HEK293 (cell line): ENCODE measurements at regions not wholly inside any gene's neighbourhood (a gene's known extent, or its start where the extent isn't known, plus 50 kb on each side); places are given as distances from the start of the nearest gene placed in this dataset.

Experiments
- ZFP41 ChIP-seq: fragments of 450-650 bp; formaldehyde crosslinking; IDR thresholded peaks from 2 replicates; pipeline ENCODE4 v1.5.1; 2016; ENCODE audit warnings: missing biosample characterization, missing genetic modification characterization, borderline replicate concordance
- ZNF121 ChIP-seq: fragments of 450-650 bp; formaldehyde crosslinking; IDR thresholded peaks from 2 replicates; pipeline ENCODE4 v1.5.1; 2016; ENCODE audit warnings: missing biosample characterization, missing genetic modification characterization
- ZNF174 ChIP-seq: fragments of 450-650 bp; formaldehyde crosslinking; IDR thresholded peaks from 2 replicates; pipeline ENCODE4 v1.5.0; 2017; ENCODE audit warnings: missing biosample characterization, mild to moderate bottlenecking, missing genetic modification characterization
- ZNF510 ChIP-seq: fragments of 450-650 bp; formaldehyde crosslinking; IDR thresholded peaks from 2 replicates; pipeline ENCODE4 v1.5.1; 2018; ENCODE audit warnings: mild to moderate bottlenecking, missing genetic modification characterization, missing biosample characterization; ENCODE audit not compliant: insufficient replicate concordance
- ZNF558 ChIP-seq: fragments of 450-650 bp; formaldehyde crosslinking; IDR thresholded peaks from 2 replicates; pipeline ENCODE4 v1.5.1; 2016; ENCODE audit warnings: missing biosample characterization, missing genetic modification characterization
- ZNF837 ChIP-seq: fragments of 450-650 bp; formaldehyde crosslinking; IDR thresholded peaks from 2 replicates; pipeline ENCODE4 v1.5.1; 2016; ENCODE audit warnings: missing biosample characterization, missing genetic modification characterization
- TF ChIP-seq, protein P1 (sequence below): IDR thresholded peaks from 2 replicates; pipeline ENCODE4 v1.6.1; 2011; ENCODE audit warnings: mild to moderate bottlenecking, low read depth, low read length, borderline replicate concordance
- TF ChIP-seq, protein P2 (sequence below): fragments of 450-650 bp; formaldehyde crosslinking; IDR thresholded peaks from 2 replicates; pipeline ENCODE4 v1.5.1; 2016; ENCODE audit warnings: missing biosample characterization, missing genetic modification characterization
- TF ChIP-seq, protein P3 (sequence below): fragments of 450-650 bp; formaldehyde crosslinking; IDR thresholded peaks from 2 replicates; pipeline ENCODE4 v1.5.1; 2016; ENCODE audit warnings: missing biosample characterization, missing genetic modification characterization
- TF ChIP-seq, protein P4 (sequence below): fragments of 450-650 bp; formaldehyde crosslinking; IDR thresholded peaks from 2 replicates; pipeline ENCODE4 v1.5.1; 2017; ENCODE audit warnings: missing biosample characterization, missing genetic modification characterization
- TF ChIP-seq, protein P5 (sequence below): fragments of 450-650 bp; IDR thresholded peaks from 2 replicates; pipeline ENCODE4 v1.5.1; 2018; ENCODE audit warnings: missing biosample characterization, missing genetic modification characterization

DNA sequence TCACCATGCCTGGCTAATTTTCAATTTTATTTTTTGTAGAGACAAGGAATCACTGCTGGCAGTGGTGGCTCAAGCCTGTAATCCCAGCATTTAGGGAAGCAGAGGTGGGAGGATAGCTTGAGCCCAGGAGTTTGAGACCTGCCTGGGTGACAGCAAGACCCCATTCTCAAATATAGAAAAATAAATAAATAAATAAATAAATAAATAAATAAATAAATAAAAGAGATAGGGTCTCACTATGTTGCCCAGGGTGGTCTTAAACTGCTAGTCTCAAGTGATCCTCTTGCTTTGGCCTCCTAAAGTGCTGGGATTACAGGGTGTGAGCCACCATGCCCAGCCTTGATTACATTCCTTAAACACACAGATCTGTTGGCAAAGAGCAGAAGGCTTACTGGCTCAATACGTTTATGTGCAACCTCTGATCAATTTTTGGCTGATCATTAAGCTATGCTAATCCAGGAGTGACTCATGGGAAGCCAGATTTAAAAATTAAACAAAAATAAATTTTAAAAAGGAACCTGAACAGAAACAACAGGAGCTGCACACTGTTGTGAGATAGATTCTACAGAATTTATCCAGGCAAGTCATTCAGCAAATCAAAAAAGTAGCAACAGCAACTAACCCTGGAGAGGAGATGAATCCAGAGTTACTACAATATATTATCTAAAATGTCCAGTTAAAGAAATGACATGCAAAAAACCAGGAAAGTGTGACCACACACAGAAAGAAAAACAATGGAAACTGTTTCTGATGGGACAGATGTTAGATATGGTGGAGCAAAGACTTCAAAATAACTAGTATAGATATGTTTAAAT lies 79.4 kb downstream of the RPE65 start:
- TF ChIP-seq, protein P1, sequence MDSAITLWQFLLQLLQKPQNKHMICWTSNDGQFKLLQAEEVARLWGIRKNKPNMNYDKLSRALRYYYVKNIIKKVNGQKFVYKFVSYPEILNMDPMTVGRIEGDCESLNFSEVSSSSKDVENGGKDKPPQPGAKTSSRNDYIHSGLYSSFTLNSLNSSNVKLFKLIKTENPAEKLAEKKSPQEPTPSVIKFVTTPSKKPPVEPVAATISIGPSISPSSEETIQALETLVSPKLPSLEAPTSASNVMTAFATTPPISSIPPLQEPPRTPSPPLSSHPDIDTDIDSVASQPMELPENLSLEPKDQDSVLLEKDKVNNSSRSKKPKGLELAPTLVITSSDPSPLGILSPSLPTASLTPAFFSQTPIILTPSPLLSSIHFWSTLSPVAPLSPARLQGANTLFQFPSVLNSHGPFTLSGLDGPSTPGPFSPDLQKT = no peak
- TF ChIP-seq, protein P2, sequence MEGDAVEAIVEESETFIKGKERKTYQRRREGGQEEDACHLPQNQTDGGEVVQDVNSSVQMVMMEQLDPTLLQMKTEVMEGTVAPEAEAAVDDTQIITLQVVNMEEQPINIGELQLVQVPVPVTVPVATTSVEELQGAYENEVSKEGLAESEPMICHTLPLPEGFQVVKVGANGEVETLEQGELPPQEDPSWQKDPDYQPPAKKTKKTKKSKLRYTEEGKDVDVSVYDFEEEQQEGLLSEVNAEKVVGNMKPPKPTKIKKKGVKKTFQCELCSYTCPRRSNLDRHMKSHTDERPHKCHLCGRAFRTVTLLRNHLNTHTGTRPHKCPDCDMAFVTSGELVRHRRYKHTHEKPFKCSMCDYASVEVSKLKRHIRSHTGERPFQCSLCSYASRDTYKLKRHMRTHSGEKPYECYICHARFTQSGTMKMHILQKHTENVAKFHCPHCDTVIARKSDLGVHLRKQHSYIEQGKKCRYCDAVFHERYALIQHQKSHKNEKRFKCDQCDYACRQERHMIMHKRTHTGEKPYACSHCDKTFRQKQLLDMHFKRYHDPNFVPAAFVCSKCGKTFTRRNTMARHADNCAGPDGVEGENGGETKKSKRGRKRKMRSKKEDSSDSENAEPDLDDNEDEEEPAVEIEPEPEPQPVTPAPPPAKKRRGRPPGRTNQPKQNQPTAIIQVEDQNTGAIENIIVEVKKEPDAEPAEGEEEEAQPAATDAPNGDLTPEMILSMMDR = no peak
- TF ChIP-seq, protein P3, sequence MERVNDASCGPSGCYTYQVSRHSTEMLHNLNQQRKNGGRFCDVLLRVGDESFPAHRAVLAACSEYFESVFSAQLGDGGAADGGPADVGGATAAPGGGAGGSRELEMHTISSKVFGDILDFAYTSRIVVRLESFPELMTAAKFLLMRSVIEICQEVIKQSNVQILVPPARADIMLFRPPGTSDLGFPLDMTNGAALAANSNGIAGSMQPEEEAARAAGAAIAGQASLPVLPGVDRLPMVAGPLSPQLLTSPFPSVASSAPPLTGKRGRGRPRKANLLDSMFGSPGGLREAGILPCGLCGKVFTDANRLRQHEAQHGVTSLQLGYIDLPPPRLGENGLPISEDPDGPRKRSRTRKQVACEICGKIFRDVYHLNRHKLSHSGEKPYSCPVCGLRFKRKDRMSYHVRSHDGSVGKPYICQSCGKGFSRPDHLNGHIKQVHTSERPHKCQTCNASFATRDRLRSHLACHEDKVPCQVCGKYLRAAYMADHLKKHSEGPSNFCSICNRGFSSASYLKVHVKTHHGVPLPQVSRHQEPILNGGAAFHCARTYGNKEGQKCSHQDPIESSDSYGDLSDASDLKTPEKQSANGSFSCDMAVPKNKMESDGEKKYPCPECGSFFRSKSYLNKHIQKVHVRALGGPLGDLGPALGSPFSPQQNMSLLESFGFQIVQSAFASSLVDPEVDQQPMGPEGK (tag by site-specific recombination) = no peak
- TF ChIP-seq ZNF121 (tag by site-specific recombination) (0 out of 2 replicates have a peak, but pooled peaks have one; percentile 37), ZFP41 (tag by site-specific recombination) (no peak), ZNF174 (tag by site-specific recombination) (no peak), ZNF510 (tag by site-specific recombination) (peak; percentile 51), ZNF837 (tag by site-specific recombination) (no peak), ZNF558 (tag by site-specific recombination) (peak; percentile 49; the same call in 1 of the 2 replicates)
- TF ChIP-seq, protein P4, sequence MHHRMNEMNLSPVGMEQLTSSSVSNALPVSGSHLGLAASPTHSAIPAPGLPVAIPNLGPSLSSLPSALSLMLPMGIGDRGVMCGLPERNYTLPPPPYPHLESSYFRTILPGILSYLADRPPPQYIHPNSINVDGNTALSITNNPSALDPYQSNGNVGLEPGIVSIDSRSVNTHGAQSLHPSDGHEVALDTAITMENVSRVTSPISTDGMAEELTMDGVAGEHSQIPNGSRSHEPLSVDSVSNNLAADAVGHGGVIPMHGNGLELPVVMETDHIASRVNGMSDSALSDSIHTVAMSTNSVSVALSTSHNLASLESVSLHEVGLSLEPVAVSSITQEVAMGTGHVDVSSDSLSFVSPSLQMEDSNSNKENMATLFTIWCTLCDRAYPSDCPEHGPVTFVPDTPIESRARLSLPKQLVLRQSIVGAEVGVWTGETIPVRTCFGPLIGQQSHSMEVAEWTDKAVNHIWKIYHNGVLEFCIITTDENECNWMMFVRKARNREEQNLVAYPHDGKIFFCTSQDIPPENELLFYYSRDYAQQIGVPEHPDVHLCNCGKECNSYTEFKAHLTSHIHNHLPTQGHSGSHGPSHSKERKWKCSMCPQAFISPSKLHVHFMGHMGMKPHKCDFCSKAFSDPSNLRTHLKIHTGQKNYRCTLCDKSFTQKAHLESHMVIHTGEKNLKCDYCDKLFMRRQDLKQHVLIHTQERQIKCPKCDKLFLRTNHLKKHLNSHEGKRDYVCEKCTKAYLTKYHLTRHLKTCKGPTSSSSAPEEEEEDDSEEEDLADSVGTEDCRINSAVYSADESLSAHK (tag by site-specific recombination) = no peak
- TF ChIP-seq, protein P5, sequence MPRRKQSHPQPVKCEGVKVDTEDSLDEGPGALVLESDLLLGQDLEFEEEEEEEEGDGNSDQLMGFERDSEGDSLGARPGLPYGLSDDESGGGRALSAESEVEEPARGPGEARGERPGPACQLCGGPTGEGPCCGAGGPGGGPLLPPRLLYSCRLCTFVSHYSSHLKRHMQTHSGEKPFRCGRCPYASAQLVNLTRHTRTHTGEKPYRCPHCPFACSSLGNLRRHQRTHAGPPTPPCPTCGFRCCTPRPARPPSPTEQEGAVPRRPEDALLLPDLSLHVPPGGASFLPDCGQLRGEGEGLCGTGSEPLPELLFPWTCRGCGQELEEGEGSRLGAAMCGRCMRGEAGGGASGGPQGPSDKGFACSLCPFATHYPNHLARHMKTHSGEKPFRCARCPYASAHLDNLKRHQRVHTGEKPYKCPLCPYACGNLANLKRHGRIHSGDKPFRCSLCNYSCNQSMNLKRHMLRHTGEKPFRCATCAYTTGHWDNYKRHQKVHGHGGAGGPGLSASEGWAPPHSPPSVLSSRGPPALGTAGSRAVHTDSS (tag by site-specific recombination) = no peak
